Right hindlimb (tissue), 1 donor: ENCODE measurements at regions not wholly inside any gene's neighbourhood (a gene's known extent, or its start where the extent isn't known, plus 50 kb on each side); places are given as distances from the start of the nearest gene placed in this dataset.
"Not testable (repeated sequence)": the region's sequence is repeated elsewhere in the genome, so short reads cannot be mapped to it uniquely, and the experiment has no call there.

Experiments used
- DNase-seq: peaks from one replicate; pipeline ENCODE4 v3.0.0-alpha.2; 2018

DNA sequence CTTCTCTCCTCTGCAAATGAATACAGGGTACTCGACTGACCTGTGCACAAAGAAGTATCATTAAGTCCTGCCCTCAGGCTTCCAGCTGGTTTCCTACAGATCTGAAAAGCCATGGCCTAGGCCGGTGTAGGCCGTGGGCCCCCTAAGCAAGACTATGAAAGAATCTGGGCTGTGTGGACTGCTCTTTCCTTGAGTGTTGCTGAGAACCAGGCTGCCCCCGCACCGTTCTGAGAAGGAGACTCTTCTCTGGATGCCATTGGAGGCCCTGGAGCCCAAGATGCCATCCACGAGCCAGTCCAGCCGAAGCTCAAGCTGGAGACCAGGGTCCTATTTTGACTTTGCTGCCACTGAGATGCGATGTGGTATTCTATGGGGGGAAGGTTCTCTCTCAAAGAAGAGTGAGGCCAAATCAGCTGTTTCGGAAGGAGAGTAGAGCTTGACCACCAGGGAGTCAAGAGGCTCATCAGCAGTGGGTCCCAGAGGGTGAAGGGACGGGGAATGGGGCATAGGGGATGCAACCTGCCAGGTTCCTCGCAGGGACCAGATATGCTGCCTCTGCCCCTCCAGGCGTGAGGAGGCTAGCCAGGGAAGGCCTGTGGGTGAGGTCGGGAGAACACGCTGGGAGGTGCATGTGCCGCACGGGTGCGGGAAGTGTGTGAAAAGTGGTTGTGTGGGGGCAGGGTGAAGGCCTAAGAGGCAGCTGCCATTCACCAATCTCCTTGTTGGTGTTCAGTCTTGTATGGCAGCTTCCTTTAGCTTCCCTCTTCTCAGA, 96.4 kb upstream of the B3GAT1 start:
- DNase-seq = peak; percentile 2

DNA sequence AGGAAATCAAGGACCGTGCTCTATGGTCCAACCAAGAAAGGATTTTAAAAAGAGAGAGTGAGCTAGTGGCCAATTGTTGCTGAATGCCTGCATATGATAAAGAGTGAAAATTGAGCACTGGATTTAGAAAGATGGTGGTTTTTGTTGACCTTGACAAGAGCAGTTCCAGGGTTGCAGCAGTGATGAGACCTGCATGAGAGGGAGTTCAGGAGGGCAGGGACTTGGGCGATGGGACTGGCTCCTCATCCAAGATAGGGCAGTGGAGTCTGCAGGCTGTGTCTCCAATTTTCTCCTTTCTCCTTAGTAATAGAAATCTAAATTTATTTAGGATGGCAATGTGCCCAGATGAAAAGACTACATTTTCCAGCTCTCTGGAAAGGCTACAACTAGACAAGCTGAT, 94.0 kb upstream of the B3GAT1 start:
- DNase-seq = no peak

DNA sequence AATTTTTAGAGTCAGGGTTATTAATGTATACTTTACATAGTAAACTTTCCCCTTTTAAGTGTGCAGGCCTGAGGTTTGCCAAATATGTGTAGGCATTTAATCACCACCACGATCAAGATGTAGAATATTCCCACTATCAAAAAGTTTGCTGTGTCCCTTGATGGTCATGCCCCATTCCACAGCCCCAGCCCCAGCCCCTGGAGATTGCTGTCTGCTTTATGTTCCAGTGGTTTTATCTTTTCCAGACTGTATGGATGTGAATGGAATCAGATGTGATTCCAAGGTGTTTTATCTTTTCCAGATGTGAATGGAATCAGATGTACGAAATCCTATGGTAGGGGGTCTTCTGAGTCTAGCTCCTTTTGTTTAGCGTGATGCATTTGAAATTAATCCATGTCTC, 93.1 kb upstream of the B3GAT1 start:
- no peak for DNase-seq

DNA sequence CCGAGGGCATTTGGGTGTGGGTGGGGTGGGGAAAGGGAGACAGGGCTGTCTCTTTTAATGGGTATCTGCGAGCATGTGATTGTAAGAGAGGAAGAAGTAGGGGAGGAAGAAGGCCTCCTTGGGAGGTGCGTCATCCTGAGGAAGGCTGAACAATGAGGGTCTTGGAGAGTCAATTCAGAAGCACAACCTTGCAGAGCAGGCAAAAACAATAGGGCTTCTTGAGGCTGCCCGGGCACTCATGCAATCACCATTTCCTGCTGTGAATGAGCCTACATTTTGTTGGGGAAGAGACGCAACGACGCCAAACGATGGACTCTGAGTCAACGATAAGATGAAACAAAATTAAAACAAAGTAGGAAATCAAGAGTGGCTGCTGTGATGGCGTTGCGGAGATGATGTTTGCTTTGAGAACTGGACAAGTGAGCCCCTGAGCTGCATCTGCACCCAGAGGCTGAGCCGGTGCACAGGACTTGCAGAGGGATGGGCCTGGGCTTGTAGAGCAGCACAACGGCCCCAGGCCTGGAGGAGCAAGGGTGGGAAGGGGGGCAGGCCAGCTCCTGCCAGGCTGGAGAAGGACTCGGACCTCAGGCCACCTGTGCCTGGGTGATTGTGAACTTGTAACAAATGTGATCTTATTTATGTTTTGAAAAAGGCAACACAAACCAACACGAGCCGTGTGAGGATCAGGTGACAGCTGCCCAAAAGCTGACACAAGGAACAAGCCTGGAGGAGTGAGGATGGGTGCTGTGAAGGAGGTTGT, 92.3 kb upstream of the B3GAT1 start:
- DNase-seq = peak; percentile 2

DNA sequence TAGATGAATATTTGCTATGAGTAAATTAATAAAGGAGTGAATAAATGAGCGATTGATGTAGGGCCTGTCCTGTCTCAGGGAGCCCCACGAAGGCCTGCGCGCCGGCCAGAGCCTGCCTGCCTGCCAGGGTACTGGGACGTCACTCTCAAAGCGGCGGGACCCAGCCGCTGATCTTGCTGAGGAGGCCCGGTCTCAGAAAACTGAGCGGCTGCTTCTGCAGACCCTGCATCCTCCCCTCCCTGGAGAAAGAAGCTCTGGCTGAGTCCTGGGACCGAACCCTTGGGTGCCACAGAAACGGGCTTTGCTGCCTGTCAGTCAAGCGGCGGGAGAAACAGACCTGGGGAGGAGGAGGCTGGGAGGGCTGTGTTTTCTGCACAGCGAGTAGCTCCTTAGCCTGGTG, 91.6 kb upstream of the B3GAT1 start:
- no peak for DNase-seq

DNA sequence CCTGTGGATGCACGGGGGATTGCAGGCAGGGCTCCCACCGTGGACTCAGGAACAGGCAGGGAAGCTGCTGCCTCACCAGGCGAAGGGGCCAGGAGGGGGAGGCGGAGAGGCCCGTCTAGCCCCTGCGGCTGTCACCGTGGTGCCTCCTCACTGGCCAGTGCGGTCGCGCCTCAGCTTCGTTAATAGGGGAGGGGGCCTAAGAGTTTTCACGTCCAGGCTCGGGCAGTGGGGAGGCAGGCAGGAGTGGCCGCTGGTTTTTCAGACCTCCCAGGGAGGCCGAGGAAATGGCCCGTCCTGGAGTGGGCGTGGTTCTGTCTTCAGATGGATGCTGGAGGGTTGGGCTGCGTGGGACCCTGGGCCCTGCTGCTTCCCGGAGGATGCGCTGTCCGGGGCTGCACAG, 91.1 kb upstream of the B3GAT1 start:
- DNase-seq = no peak

DNA sequence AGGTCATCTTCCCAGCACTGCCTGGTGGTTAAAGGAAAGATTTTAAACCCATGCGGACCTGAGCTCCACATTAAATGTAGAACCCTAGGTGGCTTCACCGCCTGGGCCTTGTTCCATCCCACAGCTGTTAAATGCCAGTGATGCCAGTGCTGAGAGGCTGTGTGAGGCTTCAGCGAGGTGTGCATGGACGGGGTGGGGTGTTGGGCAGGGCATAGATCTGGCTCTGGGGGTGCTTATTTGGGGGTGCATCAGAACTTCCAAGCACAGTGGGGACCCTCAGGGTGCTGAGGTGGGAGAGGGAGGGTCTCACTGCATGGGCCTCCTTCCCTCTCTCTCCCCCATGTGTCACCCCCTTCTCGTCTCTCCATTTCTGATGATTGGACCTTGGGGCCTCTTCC, 90.1 kb upstream of the B3GAT1 start:
- peak; percentile 1 for DNase-seq

DNA sequence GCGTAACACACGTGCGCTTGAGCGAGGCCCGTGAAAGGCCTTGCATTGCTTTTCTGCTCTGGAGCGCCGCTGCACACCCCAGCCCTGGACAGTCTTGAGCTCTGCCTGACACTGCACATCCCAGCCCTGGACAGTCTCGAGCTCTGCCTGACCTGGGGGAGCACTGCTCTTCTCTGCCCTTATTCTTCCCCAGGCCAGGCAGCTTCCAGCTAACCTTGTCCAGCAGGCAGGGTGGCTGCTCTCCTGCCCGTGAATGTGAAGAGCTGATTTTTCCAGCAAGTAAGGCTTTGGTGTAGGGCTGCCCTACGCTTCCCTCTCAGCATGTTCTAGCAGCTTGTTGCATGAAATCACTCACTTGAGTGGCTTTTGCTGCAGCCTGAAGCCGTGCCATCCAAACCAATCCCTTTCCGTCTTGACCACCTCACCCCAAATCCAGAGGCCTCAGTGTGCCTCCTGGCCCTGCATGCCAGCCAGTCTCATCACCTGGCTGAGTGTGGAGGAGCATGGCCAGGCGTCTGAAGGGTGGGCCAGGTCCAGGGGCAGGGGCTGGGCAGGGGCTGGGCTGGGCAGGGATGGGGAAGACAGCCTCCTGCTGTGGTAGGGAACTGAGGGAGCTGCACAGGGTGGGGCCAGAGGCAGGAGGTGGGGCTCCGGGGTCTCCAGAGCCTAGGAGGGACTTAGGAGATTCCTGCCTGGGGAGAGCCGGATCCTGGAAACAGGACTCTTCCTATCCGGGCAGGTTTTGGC, 89.5 kb upstream of the B3GAT1 start:
- no peak for DNase-seq

DNA sequence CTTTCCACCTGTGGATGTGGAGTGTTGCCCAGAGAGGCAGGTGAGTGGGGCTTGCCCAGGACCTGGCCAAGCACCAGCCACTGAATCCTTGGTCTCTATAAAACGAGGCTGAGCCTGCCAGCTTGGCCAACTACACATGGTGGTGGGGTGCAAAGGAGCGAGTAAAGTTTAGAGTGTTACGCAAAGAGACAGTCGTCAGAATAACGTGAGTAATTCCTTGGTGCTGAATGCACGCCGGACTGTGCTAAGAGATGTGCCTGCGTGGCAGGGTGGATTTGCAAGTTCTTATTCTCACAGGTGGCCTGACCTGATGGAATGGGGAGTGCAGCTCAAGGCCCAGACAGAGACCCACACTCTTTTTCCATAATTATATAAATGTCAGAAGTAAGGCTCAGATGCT, 88.6 kb upstream of the B3GAT1 start:
- DNase-seq = no peak

DNA sequence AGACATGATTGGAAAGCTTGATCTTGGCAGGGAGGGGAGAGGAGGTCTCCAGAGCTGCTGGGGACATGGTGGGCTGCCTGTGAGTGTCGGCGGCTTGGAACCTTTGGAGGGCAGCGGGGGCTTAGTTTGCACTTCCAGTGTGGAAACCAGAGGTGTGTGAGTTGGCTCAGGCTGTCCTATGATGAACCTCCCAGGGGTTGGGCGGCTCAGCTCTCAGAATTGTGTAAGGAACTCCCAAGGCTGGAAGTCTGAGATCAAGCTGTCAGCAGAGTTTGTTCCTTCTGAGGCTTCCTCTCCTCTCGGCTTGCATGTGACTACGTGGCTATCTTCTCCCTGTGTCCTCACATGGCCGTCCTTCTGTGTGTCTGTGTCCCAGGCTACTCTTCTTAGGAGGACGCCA, 87.9 kb upstream of the B3GAT1 start:
- DNase-seq = no peak

DNA sequence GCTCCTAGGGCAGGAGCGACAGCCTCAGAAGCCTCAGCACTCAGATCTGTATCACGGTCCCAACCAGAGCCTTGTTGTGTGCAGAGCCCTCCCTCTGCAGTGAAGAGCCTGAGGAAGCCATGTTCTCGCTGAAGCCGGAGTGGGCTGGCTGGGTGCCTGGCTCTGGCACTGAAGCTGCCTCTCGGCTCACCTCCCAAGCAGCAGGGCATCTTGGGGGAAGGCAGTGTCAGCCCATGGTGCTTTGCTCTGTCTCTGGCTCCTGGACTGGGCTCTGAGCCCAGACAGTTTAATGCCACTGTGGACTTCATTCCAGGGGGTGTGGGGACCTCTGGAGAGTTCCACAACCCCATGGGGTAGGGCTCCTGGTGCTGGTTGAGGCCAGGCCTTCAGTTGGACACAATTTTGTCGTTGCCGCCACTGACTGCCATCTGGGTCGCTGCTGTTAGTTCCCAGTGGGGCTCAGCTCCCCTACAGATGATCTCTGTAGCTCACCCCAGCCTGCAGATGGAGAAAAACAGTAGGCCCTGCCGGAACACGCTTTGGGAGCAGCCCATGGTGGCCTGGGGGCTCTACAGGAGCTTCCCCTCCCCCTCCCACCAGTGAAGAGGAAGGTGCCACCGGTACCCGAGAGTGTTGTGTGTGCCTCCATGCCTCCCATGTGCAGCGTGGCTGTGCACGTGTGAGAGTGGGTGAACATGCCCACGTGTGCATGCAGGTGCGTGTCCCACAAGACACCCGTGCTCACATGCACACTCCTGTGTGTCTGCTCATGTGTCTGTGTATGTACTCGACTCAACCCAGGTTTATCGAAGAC, 86.5 kb upstream of the B3GAT1 start:
- DNase-seq = no peak

DNA sequence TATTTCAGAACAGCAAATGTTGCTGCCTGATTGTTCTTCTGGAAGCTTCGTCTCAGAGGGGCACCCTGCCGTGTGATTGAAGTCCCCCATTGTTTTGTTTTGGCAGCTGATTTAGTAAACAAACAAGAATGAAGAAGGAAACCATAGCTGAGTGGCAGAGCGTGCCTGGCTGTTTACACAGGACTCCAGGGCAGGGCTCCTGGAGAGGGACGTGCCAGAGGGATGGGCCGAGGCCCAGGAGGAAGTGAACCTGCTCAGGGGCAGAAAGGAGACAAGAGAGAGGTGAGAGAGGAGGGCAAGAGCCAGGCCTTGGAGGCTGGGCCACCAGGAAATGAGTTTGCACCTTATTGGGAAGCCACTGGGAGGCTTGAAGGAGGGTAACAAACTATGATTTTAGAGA, 85.5 kb upstream of the B3GAT1 start:
- no peak for DNase-seq

DNA sequence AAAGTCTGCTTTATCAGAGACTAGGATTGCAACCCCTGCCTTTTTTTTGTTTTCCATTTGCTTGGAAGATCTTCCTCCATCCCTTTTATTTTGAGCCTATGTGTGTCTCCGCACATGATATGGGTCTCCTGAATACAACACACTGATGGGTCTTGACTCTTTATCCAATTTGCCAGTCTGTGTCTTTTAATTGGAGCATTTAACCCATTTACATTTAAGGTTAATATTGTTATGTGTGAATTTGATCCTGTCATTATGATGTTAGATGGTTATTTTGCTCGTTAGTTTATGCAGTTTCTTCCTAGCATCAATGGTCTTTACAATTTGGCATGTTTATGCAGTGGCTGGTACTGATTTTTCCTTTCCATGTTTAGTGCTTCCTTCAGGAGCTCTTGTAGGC, 84.0 kb upstream of the B3GAT1 start:
- not testable (repeated sequence) for DNase-seq

DNA sequence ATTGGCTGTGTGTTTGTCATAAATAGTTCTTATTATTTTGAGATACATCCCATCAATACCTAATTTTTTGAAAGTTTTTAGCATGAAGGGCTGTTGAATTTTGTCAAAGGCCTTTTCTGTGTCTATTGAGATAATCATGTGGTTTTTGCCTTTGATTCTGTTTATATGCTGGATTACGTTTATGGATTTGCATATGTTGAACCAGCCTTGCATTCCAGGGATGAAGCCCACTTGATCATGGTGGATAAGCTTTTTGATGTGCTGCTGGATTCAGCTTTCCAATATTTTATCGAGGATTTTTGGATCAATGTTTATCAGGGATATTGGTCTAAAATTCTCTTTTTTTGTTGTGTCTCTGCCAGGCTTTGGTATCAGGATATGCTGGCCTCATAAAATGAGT, 82.4 kb upstream of the B3GAT1 start:
- not testable (repeated sequence) for DNase-seq

DNA sequence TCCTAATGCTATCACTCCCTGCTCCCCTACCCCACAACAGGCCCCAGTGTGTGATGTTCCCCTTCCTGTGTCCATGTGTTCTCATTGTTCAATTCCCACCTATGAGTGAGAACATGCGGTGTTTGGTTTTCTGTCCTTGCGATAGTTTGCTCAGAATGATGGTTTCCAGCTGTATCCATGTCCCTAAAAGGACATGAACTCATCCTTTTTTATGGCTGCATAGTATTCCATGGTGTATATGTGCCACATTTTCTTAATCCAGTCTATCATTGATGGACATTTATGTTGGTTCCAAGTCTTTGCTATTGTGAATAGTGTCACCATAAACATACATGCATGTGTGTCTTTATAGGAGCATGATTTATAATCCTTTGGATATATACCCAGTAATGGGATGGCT, 80.4 kb upstream of the B3GAT1 start:
- not testable (repeated sequence) for DNase-seq

DNA sequence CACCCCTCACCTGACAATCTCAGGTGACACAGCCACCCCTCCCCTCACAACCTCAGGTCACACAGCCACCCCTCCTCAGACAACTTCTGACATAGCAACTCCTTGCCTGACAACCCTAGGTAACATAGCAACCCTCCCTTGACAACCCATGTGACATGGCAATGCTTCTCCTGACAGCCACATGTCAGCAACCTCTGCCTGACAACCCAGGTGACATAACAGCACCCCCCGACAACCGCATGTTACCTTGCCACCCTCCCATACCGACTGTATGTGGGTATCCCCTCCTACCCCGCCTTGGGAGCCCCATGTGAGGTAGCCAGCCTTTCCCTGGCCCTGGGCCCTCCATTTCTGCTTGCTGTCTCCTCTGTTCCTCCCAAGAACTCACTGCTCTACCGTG, 77.7 kb upstream of the B3GAT1 start:
- peak; percentile 3 for DNase-seq

DNA sequence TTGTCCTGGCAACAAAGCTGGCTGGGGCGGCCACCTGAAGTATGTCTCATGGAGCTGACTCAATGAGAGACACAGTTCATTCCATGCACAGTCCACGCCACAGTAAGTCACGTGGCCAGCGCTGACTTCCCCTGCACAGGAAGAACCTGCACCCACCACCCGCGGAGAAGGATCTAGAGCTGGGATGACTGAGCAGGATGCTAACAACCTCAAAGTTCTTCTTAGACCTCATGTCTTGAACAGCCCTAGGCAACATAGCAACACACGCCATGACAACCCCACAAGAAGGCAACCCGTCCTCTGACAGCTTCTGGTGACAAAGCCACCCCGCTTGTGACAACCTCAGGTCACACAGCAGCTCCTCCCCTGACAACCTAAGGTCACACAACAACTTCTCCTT, 76.9 kb upstream of the B3GAT1 start:
- peak; percentile 0 for DNase-seq

DNA sequence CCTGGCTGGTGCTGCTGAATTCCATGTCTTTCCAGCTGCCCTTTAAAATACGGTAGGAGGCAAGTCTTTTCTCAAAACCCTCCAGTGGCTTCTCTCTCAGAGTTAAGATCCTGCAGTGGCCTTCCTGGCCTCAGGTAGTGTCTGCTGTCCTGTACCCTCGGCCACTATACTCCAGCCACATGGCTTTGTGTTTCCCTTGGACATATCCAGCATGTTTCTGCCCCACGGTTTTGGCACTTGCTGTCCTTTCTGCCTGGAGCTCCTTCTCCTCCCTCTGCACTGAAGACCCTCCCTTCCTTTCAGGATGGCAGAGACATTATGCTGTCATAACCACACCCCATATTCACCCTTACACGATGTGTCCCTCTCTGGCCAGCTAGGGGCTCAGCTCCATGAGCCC, 76.5 kb upstream of the B3GAT1 start:
- DNase-seq = peak; percentile 5

DNA sequence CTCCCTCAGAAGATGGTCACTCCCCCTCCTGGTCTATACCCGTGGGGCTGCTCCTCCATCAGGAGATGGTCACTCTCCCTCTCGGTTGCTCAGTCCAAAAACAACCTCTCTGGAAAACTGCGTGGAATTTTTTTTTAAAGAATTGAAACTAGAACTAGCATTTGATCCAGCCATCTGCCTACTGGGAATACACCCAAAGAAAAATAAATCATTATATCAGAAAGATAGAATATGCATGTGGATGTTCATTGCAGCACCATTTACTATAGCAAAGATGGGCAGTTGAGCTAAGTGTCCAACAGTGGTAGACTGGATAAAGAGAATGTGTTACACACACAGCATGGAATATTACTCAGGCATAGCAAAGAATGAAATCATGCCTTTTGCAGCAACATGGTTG, 75.7 kb upstream of the B3GAT1 start:
- no peak for DNase-seq

DNA sequence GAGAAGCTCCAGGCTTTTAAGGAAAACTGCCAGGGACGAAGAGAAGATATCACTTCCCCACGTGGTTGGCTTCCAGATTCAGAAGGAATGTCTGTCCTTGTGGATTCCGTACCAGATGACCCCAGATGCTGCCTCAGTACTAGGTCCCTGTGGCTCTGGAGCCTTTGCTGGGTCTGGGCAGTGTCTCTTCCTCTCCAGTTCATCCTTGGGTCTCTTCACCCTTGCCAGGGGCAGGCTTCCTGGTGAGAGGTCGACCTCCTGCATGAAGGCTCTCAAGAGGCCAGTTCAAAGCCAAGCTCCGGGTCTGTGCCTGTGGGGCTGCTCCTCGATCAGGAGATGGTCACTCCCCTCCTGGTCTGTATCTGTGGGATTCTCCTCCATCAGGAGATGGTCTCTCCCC, 74.7 kb upstream of the B3GAT1 start:
- peak; percentile 1 for DNase-seq

DNA sequence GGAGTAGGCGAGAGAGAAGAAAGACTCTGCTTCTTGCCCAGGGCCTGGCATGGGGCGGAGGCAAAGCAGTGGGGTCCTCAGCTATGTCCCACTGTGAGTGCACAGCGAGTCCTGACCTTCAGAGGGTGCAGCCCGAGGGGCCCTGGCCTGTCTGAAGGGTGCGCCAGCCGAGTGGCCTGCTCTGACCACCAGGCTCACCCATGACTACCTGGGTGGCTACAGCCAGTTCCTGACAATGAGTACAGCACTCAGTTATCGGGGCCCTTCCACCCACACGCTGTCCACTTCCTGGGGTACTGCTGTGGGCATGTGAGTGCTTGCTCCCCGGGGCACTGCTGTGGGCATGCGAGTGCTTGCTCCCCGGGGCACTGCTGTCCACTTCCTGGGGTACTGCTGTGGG, 74.1 kb upstream of the B3GAT1 start:
- DNase-seq = peak; percentile 11

DNA sequence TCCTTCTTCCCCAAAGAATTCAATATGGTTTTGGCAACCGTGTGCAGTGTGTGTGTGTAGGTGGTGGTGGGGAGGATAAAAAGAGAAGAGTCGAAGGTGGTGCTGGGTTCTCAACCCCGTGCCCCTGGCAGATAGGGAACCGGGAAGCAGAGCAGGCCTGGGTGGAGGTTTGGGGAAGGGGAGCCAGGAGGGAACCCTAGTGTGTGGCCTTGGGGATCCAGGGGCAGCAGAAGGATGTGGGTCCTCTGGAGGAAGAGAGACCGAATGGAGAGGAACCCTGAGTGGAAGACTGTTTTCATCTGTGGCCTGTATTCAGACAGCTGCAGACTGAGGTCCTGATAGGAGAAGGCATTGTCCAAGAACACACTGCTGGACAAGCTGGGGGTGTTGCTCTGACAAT, 73.3 kb upstream of the B3GAT1 start:
- no peak for DNase-seq

DNA sequence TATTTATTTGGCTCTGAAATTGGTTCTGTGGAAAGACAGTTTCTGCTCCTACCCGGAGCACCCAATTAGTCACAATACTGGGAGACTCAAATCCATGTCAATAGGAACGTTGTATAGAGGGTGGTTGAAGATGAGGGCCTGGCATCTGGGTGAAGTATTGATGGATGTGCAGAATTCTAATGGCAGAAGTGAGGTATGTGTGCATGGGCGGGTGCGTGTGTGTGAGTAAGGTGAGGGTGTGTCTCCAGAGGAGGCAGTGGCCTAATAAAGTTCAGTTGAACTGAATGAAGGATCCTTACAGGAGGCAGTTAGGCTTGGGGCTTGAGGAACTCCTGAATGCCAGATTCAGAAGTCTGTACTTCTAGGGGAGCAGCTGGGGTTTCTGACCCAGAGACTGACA, 71.8 kb upstream of the B3GAT1 start:
- peak; percentile 2 for DNase-seq
